ENCODE measurements at regions not wholly inside any gene's neighbourhood (a gene's known extent, or its start where the extent isn't known, plus 50 kb on each side); places are given as distances from the start of the nearest gene placed in this dataset.

DNA sequence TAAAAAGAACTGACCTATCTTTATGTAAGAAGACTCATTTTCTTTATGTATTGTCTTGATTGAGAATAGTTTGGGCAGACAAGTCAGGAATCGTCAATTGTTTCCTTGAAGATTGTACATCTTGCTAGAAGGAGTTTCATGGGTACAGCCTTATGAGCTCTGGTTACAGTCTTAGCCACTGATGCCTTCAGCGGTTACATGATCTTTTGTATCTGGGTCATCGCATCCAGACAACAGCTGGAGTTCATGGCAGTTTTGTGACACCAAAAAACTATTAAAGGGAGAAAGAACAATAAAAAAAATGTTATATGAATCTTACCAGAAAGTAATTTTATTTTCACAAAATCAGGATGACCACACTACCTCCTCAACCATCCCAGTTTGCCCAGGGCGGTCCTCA, 520.5 kb upstream of the CDH7 start:
- TF ChIP-seq, protein P1, sequence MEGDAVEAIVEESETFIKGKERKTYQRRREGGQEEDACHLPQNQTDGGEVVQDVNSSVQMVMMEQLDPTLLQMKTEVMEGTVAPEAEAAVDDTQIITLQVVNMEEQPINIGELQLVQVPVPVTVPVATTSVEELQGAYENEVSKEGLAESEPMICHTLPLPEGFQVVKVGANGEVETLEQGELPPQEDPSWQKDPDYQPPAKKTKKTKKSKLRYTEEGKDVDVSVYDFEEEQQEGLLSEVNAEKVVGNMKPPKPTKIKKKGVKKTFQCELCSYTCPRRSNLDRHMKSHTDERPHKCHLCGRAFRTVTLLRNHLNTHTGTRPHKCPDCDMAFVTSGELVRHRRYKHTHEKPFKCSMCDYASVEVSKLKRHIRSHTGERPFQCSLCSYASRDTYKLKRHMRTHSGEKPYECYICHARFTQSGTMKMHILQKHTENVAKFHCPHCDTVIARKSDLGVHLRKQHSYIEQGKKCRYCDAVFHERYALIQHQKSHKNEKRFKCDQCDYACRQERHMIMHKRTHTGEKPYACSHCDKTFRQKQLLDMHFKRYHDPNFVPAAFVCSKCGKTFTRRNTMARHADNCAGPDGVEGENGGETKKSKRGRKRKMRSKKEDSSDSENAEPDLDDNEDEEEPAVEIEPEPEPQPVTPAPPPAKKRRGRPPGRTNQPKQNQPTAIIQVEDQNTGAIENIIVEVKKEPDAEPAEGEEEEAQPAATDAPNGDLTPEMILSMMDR (IDR thresholded peaks at IDR 0.05; ENCODE audit: low read depth, low read length, missing control alignments) = no peak
- H3K4me3 ChIP-seq (replicated peaks; ENCODE audit: low read depth, low read length) = no peak overlapping the region
- DNase-seq (ENCODE audit: extremely low read depth, low read depth) = no peak

DNA sequence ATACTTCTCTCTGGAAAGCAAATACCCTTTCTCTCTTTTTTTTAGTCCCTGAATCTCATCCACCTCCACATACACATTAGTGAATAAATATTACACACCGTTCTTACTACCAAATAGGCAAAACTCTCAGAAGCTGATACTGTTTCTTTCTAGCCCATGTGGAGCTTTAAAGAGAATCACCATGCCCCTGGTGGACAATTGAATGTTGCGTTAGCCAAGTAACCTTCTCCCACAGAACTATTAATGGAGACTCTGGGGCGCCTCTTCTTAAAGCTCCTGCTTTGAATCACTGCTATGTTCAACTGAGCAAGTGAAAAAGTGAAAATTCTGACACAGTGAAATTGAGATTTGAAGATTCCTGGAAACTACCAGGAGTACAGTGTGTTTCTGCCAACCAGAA, 522.8 kb upstream of the CDH7 start:
- no peak overlapping the region for H3K4me3 ChIP-seq (replicated peaks; ENCODE audit: low read depth, low read length)
- no peak for DNase-seq (ENCODE audit: extremely low read depth, low read depth)
- TF ChIP-seq, protein P1 (IDR thresholded peaks at IDR 0.05; ENCODE audit: low read depth, low read length, missing control alignments) = no peak

DNA sequence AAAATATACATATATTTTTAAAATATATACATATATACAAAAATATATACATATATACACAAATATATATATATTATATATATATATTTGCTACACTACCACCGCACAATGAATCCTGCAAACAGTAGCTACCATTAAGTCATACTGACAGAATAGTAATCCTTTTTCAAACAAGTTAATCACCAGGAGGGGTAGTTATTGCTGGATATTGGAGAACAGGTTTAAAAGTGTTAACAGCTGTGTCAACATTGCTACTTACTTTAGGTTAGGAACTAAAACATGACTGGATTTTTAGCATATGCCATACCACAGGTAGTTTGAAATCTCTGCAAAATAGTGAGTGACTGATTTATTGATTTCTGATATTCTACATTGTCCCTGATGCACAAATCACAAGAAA, 529.1 kb upstream of the CDH7 start:
- H3K4me3 ChIP-seq (replicated peaks; ENCODE audit: low read depth, low read length) = no peak overlapping the region
- no peak for DNase-seq (ENCODE audit: extremely low read depth, low read depth)
- TF ChIP-seq, protein P1 (IDR thresholded peaks at IDR 0.05; ENCODE audit: low read depth, low read length, missing control alignments) = no peak

GRCh38 chr18:65221115-65221514, 529.7 kb upstream of the CDH7 start:
- DNase-seq (ENCODE audit: extremely low read depth, low read depth) = no peak
- TF ChIP-seq, protein P1 (IDR thresholded peaks at IDR 0.05; ENCODE audit: low read depth, low read length, missing control alignments) = no peak
- H3K4me3 ChIP-seq (replicated peaks; ENCODE audit: low read depth, low read length) = no peak overlapping the region

DNA sequence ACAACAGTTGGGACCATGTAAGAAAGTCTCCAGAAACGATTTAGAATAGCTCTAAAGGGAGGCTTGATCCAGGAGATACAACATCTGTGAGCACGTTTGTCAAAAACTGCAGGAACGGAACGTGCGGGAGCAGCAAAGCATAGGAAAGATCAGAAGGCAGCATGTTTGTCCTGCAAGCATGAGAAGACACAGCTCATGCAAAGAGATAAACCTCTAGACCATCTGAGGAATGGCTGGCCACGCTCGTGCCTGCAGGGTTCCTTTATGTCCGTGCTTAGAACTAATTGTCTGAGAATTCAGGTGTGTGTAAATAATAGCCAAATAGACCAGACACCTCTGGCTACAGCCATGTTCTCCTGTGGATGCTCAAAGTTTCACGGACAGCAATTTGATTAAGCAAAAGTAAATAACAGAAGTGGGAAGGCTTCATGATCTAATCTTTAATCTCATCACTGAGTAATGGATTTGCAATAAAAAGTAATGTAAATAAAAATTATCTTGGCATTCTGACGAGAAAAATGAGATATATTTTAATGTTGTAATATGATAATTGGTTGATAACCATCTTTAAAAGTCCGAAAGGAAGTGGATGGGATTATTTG, 534.8 kb upstream of the CDH7 start:
- H3K4me3 ChIP-seq (replicated peaks; ENCODE audit: low read depth, low read length) = no peak overlapping the region
- DNase-seq (ENCODE audit: extremely low read depth, low read depth) = no peak
- TF ChIP-seq, protein P1 (IDR thresholded peaks at IDR 0.05; ENCODE audit: low read depth, low read length, missing control alignments) = no peak

DNA sequence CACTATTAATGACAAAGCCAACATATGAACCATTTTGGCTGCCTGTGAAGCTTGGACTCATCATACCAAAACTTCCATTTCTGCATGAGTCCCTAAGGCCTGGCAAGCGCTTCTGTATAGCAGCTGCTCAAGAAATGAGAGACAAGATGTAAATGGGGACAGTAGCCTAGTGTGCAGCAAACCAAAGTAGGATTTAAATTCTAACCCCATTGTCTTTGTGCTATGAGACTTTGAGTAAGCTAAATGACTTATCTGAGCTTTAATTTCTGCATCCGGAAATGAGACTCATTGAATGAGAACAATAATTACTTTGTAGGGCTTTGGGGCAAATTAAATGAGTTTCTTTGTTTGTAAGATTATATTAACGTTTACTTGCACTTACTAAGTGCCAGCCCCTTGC, 536.4 kb upstream of the CDH7 start:
- TF ChIP-seq, protein P1 (IDR thresholded peaks at IDR 0.05; ENCODE audit: low read depth, low read length, missing control alignments) = no peak
- no peak for DNase-seq (ENCODE audit: extremely low read depth, low read depth)

More for the DNA sequence above, 536.4 kb upstream of the CDH7 start:
- no peak overlapping the region for H3K4me3 ChIP-seq (replicated peaks; ENCODE audit: low read depth, low read length)
